Stimulated activated CD4-positive, alpha-beta T cell treated with anti-CD3 and anti-CD28 coated beads, Interleukin-4, amount 100 ng/mL, for 48 hours (primary cell): ENCODE measurements at regions not wholly inside any gene's neighbourhood (a gene's known extent, or its start where the extent isn't known, plus 50 kb on each side); places are given as distances from the start of the nearest gene placed in this dataset.

ENCODE experiments used
- DNase-seq, 2 donors: peaks; one replicate each; pipeline ENCODE4 v3.0.0-alpha.2; 2020; ENCODE audit warnings: low read depth in 2 of 2

DNA sequence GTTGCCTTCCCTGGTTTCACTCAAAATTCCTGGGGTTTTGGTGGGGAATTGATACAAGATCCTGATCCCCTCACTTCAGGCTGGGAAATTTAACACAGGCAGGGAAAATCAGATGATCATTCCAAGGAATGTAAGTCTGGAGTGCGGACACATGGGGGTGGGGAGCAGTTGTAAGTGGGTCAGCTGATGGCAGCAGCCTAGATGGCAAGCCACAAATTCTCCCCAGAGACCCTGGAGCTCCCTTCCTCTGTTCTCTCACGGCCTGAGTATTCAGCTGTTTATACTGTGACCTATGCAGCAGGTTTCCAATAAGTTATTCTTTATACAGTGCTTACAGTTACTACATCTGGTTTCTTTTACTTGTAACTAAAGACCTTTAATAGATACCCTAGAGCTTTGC, 144.9 kb downstream of the SH3BGRL2 start:
- no peak for DNase-seq

DNA sequence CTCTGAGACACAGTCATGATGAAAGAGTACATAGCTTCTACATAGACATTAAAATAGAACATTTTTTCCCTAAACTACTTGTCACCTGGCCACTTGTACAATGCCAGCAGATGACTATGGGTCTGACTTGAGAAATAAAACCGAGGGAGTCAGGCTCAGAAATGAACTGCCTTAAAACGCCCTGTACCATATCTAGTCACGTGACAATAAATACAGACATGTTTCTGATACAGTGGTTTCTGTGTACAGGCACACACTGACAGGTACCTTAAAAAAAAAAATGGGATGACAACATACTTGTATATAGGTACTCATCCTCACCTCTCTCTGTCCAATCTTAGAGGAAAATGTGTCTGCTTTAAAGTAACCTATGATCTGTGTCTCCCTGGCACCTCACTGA, 144.1 kb downstream of the SH3BGRL2 start:
- DNase-seq: no peak

DNA sequence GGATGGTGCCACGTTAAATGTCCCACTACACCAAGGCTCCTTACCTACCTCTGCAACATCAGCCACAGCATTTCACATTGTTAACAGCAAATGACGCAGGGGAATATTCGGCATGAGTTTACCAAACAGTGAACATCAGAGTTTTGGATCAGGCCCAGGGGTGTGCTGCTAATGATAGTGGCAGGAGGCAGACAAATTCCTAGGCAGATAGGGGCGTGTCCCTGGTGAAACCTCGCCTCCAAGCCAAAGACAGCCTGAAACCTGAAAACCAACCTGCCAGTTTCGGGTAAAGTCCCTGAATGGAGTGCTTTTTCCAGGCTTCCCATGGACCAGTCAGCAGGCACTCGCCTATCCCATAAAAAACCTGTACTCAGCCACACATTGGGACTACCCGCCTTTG, 133.6 kb downstream of the SH3BGRL2 start:
- DNase-seq: no peak

DNA sequence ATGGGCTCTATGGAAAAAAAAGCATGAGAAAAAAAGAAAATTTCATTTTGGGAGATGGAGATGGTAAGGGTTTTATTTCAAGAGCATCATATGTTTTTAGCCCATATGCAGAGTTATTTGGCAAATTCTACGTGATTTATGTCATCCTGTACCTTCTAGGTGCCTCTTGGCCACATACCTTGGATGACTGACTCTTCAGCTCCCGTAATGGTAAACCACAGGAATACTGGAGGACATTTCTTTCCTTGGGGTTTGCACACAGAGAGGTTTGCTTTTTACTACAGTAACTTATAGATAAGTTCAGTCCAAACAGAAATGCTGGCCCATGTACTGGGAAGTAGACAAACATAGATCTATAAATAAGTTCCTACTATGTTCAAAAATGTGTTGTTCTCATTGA, 132.2 kb downstream of the SH3BGRL2 start:
- no peak for DNase-seq

DNA sequence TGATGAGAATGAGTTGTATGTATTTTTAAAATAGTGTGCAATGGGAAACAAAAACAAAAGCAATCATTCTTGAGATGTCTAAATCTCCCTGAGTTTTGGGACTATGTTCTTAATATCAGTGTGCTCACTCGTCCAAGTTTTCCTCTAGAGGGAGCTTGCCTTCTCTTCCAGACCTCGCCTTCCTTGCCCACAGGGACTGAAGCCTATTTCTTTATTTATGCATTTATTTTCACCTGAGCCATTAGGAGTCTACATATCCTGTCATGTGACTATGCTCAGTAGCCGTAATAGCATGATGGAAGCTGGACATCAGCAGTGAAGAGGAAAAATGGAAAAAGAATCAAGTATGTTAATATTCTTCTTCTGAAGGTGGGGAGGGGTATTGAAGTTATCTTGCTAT, 131.2 kb downstream of the SH3BGRL2 start:
- no peak for DNase-seq

DNA sequence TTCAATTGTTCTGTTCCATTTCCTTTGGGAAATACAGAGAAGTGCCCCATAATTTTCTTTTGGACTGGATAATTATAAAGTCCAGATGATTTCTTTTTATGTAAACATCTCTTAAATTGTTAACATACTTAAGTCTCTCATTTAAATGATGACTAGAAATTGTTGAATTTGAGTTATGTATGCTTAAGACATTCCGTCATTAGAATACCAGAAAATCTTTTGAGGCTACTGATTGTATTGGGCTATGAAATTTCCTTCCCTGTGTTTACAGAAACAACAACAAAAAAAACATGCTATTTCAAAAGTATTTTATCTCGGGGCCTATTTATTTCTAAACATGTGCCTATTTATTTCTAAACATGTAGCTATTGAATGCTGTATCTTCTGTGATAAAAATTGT, 125.4 kb downstream of the SH3BGRL2 start:
- DNase-seq: no peak

DNA sequence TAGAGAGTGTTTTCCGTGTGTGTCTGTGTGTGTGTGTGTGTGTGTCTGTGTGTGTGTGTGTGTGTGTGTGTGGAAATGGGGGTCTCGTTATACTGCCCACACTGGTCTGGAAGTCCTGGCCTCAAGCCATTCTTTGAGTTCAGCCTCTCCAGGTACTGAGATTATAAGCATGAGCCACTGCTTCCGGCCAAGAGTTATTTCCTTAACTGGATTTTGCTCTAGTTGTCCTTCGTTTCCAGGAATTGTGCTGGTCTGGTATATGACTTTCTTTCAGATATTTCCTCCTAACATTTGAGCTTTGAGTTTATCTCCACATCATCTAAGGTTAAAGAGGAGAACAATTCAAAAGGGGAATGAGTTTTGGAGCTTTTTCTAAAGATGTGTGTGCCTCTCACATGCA, 124.8 kb downstream of the SH3BGRL2 start:
- DNase-seq: no peak
